Breast epithelium (tissue), 3 donors: ENCODE measurements at regions not wholly inside any gene's neighbourhood (a gene's known extent, or its start where the extent isn't known, plus 50 kb on each side); places are given as distances from the start of the nearest gene placed in this dataset.

Source experiments
- CTCF ChIP-seq, 3 donors: fragments of 450-650 bp; IDR thresholded peaks; one replicate each; pipeline ENCODE4 v1.5.1; 2016 to 2017; ENCODE audit warnings: antibody characterized with exemption in 3 of 3, mild to moderate bottlenecking in 3 of 3, moderate library complexity in 3 of 3
- POLR2A ChIP-seq: fragments of 450-650 bp; IDR thresholded peaks from one replicate; pipeline ENCODE4 v1.6.1; 2016; ENCODE audit warnings: antibody characterized with exemption, mild to moderate bottlenecking, moderate library complexity

DNA sequence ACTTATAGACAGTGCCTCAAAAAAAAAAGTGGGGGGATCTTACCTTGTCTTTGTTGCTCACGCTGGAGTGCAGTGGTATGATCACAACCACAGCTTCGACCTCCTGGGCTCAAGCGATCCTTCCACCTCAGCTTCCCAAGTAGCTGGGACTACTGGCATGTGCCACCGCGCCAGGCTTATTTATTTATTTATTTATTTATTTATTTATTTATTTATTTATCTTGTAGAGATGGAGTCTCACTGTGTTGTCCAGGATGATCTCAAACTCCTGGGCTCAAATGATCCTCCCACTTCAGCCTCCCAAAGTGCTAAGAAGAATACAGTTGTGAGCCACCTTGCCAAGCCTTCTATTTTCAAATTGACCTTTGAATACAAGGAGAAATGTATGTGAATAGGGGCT lies 553.0 kb upstream of the BTBD3 start:
- TF ChIP-seq CTCF (IDR thresholded peaks at IDR 0.05) (no peak), POLR2A (no peak)
